NB4 (cell line): ENCODE measurements at regions not wholly inside any gene's neighbourhood (a gene's known extent, or its start where the extent isn't known, plus 50 kb on each side); places are given as distances from the start of the nearest gene placed in this dataset.

Experiments
- CTCF ChIP-seq: IDR thresholded peaks from one replicate; pipeline ENCODE4 v1.5.1; 2012; ENCODE audit warnings: low read depth, low read length
- POLR2A ChIP-seq: IDR thresholded peaks from 2 replicates; pipeline ENCODE4 v1.6.1; 2011; ENCODE audit warnings: mild to moderate bottlenecking; ENCODE audit not compliant: insufficient read length; ENCODE audit errors: extremely low read depth

GRCh38 chr2:147363181-147363580, 481.6 kb upstream of the ACVR2A start:
- no peak for TF ChIP-seq CTCF
- no peak for TF ChIP-seq POLR2A
